HEK293 (cell line): ENCODE measurements at regions not wholly inside any gene's neighbourhood (a gene's known extent, or its start where the extent isn't known, plus 50 kb on each side); places are given as distances from the start of the nearest gene placed in this dataset.

ENCODE experiments used
- CTCF ChIP-seq: fragments of 450-650 bp; formaldehyde crosslinking; IDR thresholded peaks from 2 replicates; pipeline ENCODE4 v1.5.1; 2016; ENCODE audit warnings: missing biosample characterization, missing genetic modification characterization
- PBX3 ChIP-seq: sonication (generic); formaldehyde crosslinking; IDR thresholded peaks from 2 replicates; pipeline ENCODE4 v1.8.1; 2022; ENCODE audit warnings: mild to moderate bottlenecking, moderate library complexity, missing genetic modification reagents
- ZNF549 ChIP-seq: fragments of 450-650 bp; IDR thresholded peaks from 2 replicates; pipeline ENCODE4 v1.5.1; 2018; ENCODE audit warnings: missing biosample characterization, missing genetic modification characterization, mild to moderate bottlenecking, inconsistent platforms, moderate library complexity
- ZNF792 ChIP-seq: fragments of 450-650 bp; formaldehyde crosslinking; IDR thresholded peaks from 2 replicates; pipeline ENCODE4 v1.5.1; 2016; ENCODE audit warnings: missing biosample characterization, missing genetic modification characterization

- TF ChIP-seq ZNF549 (tag by site-specific recombination): no peak
- TF ChIP-seq PBX3: no peak
- no peak for TF ChIP-seq CTCF (tag by site-specific recombination)
- no peak for TF ChIP-seq ZNF792 (tag by site-specific recombination)
Observed at GRCh38 chr3:154835639-154836038, 244.5 kb upstream of the MME start.
